HUES6 (cell line): ENCODE measurements at regions not wholly inside any gene's neighbourhood (a gene's known extent, or its start where the extent isn't known, plus 50 kb on each side); places are given as distances from the start of the nearest gene placed in this dataset.

Experiments used
- H3K27ac ChIP-seq: 2 replicates; pipeline ENCODE4 v1.7.0; 2013; ENCODE audit warnings: low read depth, mild to moderate bottlenecking, low read length, inconsistent platforms
- H3K27me3 ChIP-seq: 2 replicates; pipeline ENCODE4 v1.6.1; 2013; ENCODE audit warnings: low read length; ENCODE audit not compliant: control insufficient read depth, insufficient read depth
- H3K36me3 ChIP-seq: 2 replicates; pipeline ENCODE4 v1.6.1; 2013; ENCODE audit warnings: low read length; ENCODE audit not compliant: control insufficient read depth, insufficient read depth
- H3K4me1 ChIP-seq: 2 replicates; pipeline ENCODE4 v1.6.1; 2013; ENCODE audit warnings: low read length; ENCODE audit not compliant: control insufficient read depth, insufficient read depth
- H3K4me3 ChIP-seq: 2 replicates; pipeline ENCODE4 v1.5.1; 2013; ENCODE audit warnings: low read depth, low read length
- H3K9ac ChIP-seq: one replicate; pipeline ENCODE4 v1.6.1; 2013; ENCODE audit warnings: mild to moderate bottlenecking, low read length
- H3K9me3 ChIP-seq: 2 replicates; pipeline ENCODE4 v1.6.1; 2013; ENCODE audit warnings: low read depth, low read length; ENCODE audit not compliant: control insufficient read depth, insufficient read depth

GRCh38 chr11:4194889-4195288 lies 100.3 kb downstream of the RRM1 start:
- H3K9me3 ChIP-seq, result no peaks in the 10 kb centered on the region
- H3K27ac ChIP-seq, result no peak overlapping the region
- H3K4me1 ChIP-seq, result no peaks in the 10 kb centered on the region
- no peaks in the 10 kb centered on the region for H3K27me3 ChIP-seq
- no peak overlapping the region for H3K4me3 ChIP-seq
- H3K36me3 ChIP-seq, result no peaks in the 10 kb centered on the region
- H3K9ac ChIP-seq, result no peak overlapping the region

- Histone ChIP-seq H3K36me3 (no peaks in the 10 kb centered on the region), H3K27ac (no peak overlapping the region), H3K9me3 (no peaks in the 10 kb centered on the region), H3K4me1 (no peaks in the 10 kb centered on the region), H3K9ac (no peak overlapping the region), H3K27me3 (peaks cover 9% of the 10 kb centered on the region), H3K4me3 (no peak overlapping the region)
These were observed 96.5 kb downstream of the RRM1 start for GRCh38 chr11:4191031-4191571.

- H3K4me1 ChIP-seq, result no peaks in the 10 kb centered on the region
- no peak overlapping the region for H3K27ac ChIP-seq
- no peak overlapping the region for H3K9ac ChIP-seq
- no peaks in the 10 kb centered on the region for H3K36me3 ChIP-seq
- H3K9me3 ChIP-seq, result no peaks in the 10 kb centered on the region
- H3K4me3 ChIP-seq, result no peak overlapping the region
- H3K27me3 ChIP-seq, result peaks cover 9% of the 10 kb centered on the region
These were observed 95.9 kb downstream of the RRM1 start for GRCh38 chr11:4190519-4190918.

- no peak overlapping the region for H3K27ac ChIP-seq
- H3K9ac ChIP-seq, result no peak overlapping the region
- H3K27me3 ChIP-seq, result peaks cover 9% of the 10 kb centered on the region
- H3K4me3 ChIP-seq, result no peak overlapping the region
- H3K9me3 ChIP-seq, result no peaks in the 10 kb centered on the region
- H3K36me3 ChIP-seq, result no peaks in the 10 kb centered on the region
- no peaks in the 10 kb centered on the region for H3K4me1 ChIP-seq
These were observed 95.5 kb downstream of the RRM1 start for GRCh38 chr11:4190098-4190497.
